Ovary (tissue), 7 donors: ENCODE measurements at regions not wholly inside any gene's neighbourhood (a gene's known extent, or its start where the extent isn't known, plus 50 kb on each side); places are given as distances from the start of the nearest gene placed in this dataset.

Experiments
- DNase-seq, 5 donors: peaks; one replicate each; pipeline ENCODE4 v3.0.0-alpha.2; 2019 to 2020
- H3K27ac ChIP-seq, 2 donors: fragments of 200-600 bp; one replicate each; pipeline versions ENCODE4 v1.5.1 to v1.8.0; 2019 to 2022
- H3K27me3 ChIP-seq: fragments of 200-600 bp; one replicate; pipeline ENCODE4 v1.8.0; 2022
- H3K36me3 ChIP-seq: fragments of 200-600 bp; sonication (generic); one replicate; pipeline ENCODE4 v1.5.1; 2019
- H3K4me1 ChIP-seq: one replicate; pipeline ENCODE4 v1.8.1; 2013; ENCODE audit warnings: mild to moderate bottlenecking, moderate library complexity; ENCODE audit not compliant: insufficient read depth
- H3K4me3 ChIP-seq: fragments of 200-600 bp; sonication (generic); one replicate; pipeline ENCODE4 v1.5.1; 2017
- H3K9me3 ChIP-seq, 2 donors: fragments of 200-600 bp in 1 of 2; sonication (generic) in 1 of 2; one replicate each; pipeline versions ENCODE4 v1.5.1 to v1.8.1; 2013 to 2019; ENCODE audit warnings: mild to moderate bottlenecking in 1 of 2, moderate library complexity in 1 of 2
- EP300 ChIP-seq: sonication (generic); formaldehyde crosslinking; IDR thresholded peaks from one replicate; pipeline ENCODE4 v1.6.1; 2017; ENCODE audit warnings: antibody characterized with exemption
- POLR2A ChIP-seq: fragments of 450-650 bp; IDR thresholded peaks from one replicate; pipeline ENCODE4 v1.6.1; 2017; ENCODE audit warnings: antibody characterized with exemption, mild to moderate bottlenecking, moderate library complexity
- WGBS, 3 donors: extraction: QIAGEN DNeasy Blood & Tissue Kit in 1 of 3; methylation state at CpG; one replicate each; pipeline versions ENCODE4 v1.1.5 to v1.1.7; 2013 to 2017; 5-methylcytosine and 5-hydroxymethylcytosine counted together
- intact Hi-C, 4 donors: fragments of 100-400 bp; cut with DNase I; formaldehyde crosslinking; loops; one replicate each; pipeline versions ENCODE4 v1.11.0 to v1.15.1; 2022 to 2023
- TF ChIP-seq, protein P1 (sequence below), 3 donors: fragments of 450-650 bp in 2 of 3; fragments of 200-600 bp in 1 of 3; IDR thresholded peaks; one replicate each; pipeline versions ENCODE4 v1.5.1 to v1.8.0; 2016 to 2022; ENCODE audit warnings: antibody characterized with exemption in 3 of 3, mild to moderate bottlenecking in 1 of 3
- donor health status: DM: no; HTN: no; CAD: no; lungs with moderate emphysema.
- donor health status: DM: no; HTN: no; CAD: no.
- donor health status: Bipolar disorder and iron deficiency.
- donor health status: DM: no; HTN: no; CAD: no.
- donor health status: DM: yes; HTN: yes; CAD: no.

DNA sequence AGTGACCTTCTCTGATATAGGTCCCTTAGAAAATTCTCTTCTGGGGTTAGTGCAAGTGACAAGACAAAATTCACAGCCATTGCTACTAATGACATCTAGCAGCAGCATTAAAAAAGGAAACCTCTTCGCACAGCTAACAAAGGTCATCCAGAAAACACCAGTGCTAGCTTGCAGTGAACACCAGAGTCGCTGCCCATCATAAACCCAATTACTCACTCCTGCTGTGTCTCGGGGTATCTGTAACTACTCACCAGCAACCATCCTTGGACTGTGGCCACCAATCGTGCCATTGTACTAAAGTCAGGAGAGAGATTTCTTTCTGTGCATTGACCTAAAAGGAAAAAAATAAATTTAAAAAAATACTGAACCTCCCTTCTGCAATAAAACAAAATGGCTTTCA lies 1494.7 kb upstream of the CDH8 start:
- Histone ChIP-seq H3K9me3 (no peaks in the 10 kb centered on the region), H3K36me3 (no peaks in the 10 kb centered on the region), H3K27me3 (no peaks in the 10 kb centered on the region), H3K27ac (no peak overlapping the region), H3K4me1 (no peaks in the 10 kb centered on the region), H3K4me3 (no peak overlapping the region)
- DNase-seq, result no peak
- TF ChIP-seq, protein P1, sequence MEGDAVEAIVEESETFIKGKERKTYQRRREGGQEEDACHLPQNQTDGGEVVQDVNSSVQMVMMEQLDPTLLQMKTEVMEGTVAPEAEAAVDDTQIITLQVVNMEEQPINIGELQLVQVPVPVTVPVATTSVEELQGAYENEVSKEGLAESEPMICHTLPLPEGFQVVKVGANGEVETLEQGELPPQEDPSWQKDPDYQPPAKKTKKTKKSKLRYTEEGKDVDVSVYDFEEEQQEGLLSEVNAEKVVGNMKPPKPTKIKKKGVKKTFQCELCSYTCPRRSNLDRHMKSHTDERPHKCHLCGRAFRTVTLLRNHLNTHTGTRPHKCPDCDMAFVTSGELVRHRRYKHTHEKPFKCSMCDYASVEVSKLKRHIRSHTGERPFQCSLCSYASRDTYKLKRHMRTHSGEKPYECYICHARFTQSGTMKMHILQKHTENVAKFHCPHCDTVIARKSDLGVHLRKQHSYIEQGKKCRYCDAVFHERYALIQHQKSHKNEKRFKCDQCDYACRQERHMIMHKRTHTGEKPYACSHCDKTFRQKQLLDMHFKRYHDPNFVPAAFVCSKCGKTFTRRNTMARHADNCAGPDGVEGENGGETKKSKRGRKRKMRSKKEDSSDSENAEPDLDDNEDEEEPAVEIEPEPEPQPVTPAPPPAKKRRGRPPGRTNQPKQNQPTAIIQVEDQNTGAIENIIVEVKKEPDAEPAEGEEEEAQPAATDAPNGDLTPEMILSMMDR (IDR thresholded peaks at IDR 0.05), result no peak
- TF ChIP-seq EP300 (no peak), POLR2A (no peak)
- WGBS, 3 donors, result 76 to 91% (median 80%) methylated on average over 4 of the region's 4 CpGs
- intact Hi-C loops, result no loop called here

DNA sequence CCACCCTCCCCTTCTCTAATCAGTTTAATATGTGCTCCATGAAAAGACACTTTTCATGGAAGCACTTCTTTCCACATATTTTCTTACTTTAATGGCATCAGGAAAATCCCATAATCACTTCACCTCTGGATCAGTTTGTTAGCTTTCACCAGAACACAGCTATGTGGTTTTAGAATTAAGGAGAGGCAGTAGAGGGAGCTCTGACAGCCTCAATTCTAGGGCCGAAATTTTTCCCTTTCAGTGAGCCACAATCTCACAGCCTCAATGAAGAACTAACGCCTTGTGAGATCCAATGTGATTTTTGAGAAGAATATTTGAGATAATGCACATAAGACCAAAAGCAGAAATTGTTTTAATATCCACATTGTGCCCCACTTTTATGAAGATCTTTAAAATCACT lies 1494.0 kb upstream of the CDH8 start:
- no peaks in the 10 kb centered on the region for H3K9me3 ChIP-seq
- H3K27ac ChIP-seq, result no peak overlapping the region
- DNase-seq, result no peak
- H3K27me3 ChIP-seq, result no peaks in the 10 kb centered on the region
- no peaks in the 10 kb centered on the region for H3K36me3 ChIP-seq
- no peak overlapping the region for H3K4me3 ChIP-seq
- WGBS, 3 donors, result 34 to 45% (median 40%) methylated on average over 2 of the region's 2 CpGs
- TF ChIP-seq POLR2A (no peak), EP300 (no peak)
- TF ChIP-seq, protein P1 (IDR thresholded peaks at IDR 0.05), result no peak
- H3K4me1 ChIP-seq, result no peaks in the 10 kb centered on the region
- intact Hi-C loops, result no loop called here

GRCh38 chr16:63527404-63527803 lies 1491.2 kb upstream of the CDH8 start:
- no peak for TF ChIP-seq EP300
- no peak for TF ChIP-seq POLR2A
- TF ChIP-seq, protein P1 (IDR thresholded peaks at IDR 0.05), result no peak
- Histone ChIP-seq H3K4me3 (no peak overlapping the region), H3K27me3 (no peaks in the 10 kb centered on the region), H3K4me1 (no peaks in the 10 kb centered on the region), H3K36me3 (no peaks in the 10 kb centered on the region), H3K9me3 (no peaks in the 10 kb centered on the region), H3K27ac (no peak overlapping the region)
- intact Hi-C loops, result no loop called here
- no peak for DNase-seq
- WGBS, 3 donors, result 86 to 92% (median 88%) methylated on average over 3 of the region's 3 CpGs

- intact Hi-C loops, result no loop called here
- Histone ChIP-seq H3K9me3 (no peaks in the 10 kb centered on the region), H3K4me3 (no peak overlapping the region), H3K36me3 (no peaks in the 10 kb centered on the region), H3K4me1 (no peaks in the 10 kb centered on the region), H3K27ac (no peak overlapping the region), H3K27me3 (no peaks in the 10 kb centered on the region)
- no peak for TF ChIP-seq POLR2A
- TF ChIP-seq, protein P1 (IDR thresholded peaks at IDR 0.05), result no peak
- no peak for TF ChIP-seq EP300
- WGBS, 3 donors, result 78 to 85% (median 84%) methylated on average over 4 of the region's 4 CpGs
- DNase-seq, result no peak
Observed at GRCh38 chr16:63516394-63516793, 1480.2 kb upstream of the CDH8 start.

GRCh38 chr16:63512910-63513309 lies 1476.7 kb upstream of the CDH8 start:
- no peak overlapping the region for H3K27ac ChIP-seq
- 71 to 78% (median 75%) methylated on average over 1 of the region's 1 CpG for WGBS, 3 donors
- TF ChIP-seq, protein P1 (IDR thresholded peaks at IDR 0.05), result no peak
- no peak for TF ChIP-seq EP300
- TF ChIP-seq POLR2A, result no peak
- DNase-seq, result no peak
- intact Hi-C loops, result no loop called here
- no peaks in the 10 kb centered on the region for H3K36me3 ChIP-seq
- H3K4me3 ChIP-seq, result no peak overlapping the region
- no peaks in the 10 kb centered on the region for H3K27me3 ChIP-seq
- H3K9me3 ChIP-seq, result no peaks in the 10 kb centered on the region
- no peaks in the 10 kb centered on the region for H3K4me1 ChIP-seq
